ENCODE measurements at regions not wholly inside any gene's neighbourhood (a gene's known extent, or its start where the extent isn't known, plus 50 kb on each side); places are given as distances from the start of the nearest gene placed in this dataset.

DNA sequence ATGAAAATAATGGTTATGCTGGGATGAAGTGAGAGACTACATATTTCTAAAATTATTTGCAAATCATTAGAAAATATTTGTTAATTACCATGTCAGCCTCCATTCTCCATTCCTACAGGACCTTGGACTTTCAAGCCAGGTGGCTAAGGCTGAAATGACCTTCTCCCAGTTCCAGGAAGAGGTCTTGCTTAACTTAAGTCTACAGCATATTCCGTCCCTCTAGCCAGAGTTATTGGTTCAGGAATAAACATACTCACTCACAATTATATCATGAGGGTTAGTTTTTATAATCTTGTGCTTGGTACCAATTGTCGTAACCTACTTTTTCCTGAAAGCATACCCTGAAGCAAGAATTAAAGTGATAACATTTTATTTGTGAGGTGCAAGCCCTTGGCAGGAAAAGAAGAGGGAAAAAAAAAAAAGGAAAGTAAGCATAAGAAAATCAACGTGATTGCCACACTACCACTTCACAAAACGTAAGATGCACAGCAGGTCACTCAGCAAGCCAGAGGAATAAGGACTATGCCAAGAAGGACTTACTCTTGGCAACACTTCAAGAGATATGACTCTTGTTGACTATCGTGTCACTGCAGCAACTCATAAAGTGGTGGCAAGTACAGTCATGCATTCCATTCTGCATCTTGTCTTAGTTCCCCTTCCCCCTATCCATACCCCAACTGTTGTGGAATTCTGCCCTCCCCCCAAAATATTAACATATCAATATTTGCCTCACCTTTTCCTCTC lies 479.1 kb downstream of the MBD2 start:
- DNase-seq = peak; percentile 93
- no peaks in the 10 kb centered on the region for H3K79me2 ChIP-seq (ENCODE audit: low read length)
- no peaks in the 10 kb centered on the region for H3K9me2 ChIP-seq (replicated peaks; ENCODE audit: low read length)
- POLR2A ChIA-PET (ENCODE audit: unreplicated experiment) = no interaction called here
- peaks cover 45% of the 10 kb centered on the region for H3K4me1 ChIP-seq (ENCODE audit: insufficient read depth, low read length)
- ATAC-seq = peak; percentile 91
- BruUV-seq (replicated peaks) = no TSS peak
- TF ChIP-seq CTCF (conservative IDR thresholded peaks at IDR 0.05; ENCODE audit: low read depth, low read length) = no peak
- H3K36me3 ChIP-seq (ENCODE audit: low read depth, low read length) = no peaks in the 10 kb centered on the region
- intact Hi-C loops (cut with micrococcal nuclease) = loop anchor here (5.0 kb wide), 2 partner anchors 52 to 97 kb away; no protein-coding TSS in a partner anchor
- CTCF ChIA-PET = no interaction called here
- H3K9ac ChIP-seq (ENCODE audit: low read length) = no peak overlapping the region
- no peaks in the 10 kb centered on the region for H3K9me3 ChIP-seq (ENCODE audit: low read length)
- no peak overlapping the region for H2AFZ ChIP-seq (ENCODE audit: low read length)
- H4K20me1 ChIP-seq (ENCODE audit: low read length) = no peaks in the 10 kb centered on the region
- H3K4me3 ChIP-seq (ENCODE audit: low read length) = peak overlapping the region; percentile 13; the same call in 1 of the 2 replicates
- peaks cover 8% of the 10 kb centered on the region for H3F3A ChIP-seq (ENCODE audit: low read length, unreplicated experiment)
- peak overlapping the region; percentile 69 for H3K27ac ChIP-seq (ENCODE audit: low read length)
- H3K27me3 ChIP-seq (ENCODE audit: low read length) = no peaks in the 10 kb centered on the region
- H3K4me2 ChIP-seq (ENCODE audit: low read length) = peak overlapping the region; percentile 55

DNA sequence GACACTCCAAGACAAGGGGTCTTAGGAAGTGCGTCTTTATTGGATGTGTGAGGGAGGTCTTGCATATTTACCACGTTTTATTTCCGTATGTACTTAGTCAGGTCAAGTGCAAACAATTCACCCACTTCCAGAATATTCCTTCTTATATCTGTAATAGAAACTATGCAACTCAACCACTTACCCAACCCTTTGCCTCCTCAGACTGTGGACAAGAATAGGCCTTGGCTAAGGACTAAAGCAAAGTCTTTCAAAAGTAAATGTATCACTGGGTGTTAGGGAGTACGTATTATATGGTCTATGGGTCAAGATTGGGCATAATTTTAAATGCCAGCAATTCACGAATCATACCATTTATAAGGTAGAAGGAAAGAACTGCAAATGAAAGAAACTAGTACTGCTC lies 484.8 kb downstream of the MBD2 start:
- H3K9ac ChIP-seq (ENCODE audit: low read length) = no peak overlapping the region
- no peaks in the 10 kb centered on the region for H4K20me1 ChIP-seq (ENCODE audit: low read length)
- TF ChIP-seq EZH2 (IDR thresholded peaks at IDR 0.05; ENCODE audit: low read length, unreplicated experiment) = no peak
- no peak for TF ChIP-seq EZH2phosphoT487 (IDR thresholded peaks at IDR 0.05; ENCODE audit: borderline replicate concordance, low read length)
- TF ChIP-seq CTCF (conservative IDR thresholded peaks at IDR 0.05; ENCODE audit: low read depth, low read length) = no peak
- H3K9me2 ChIP-seq (replicated peaks; ENCODE audit: low read length) = no peaks in the 10 kb centered on the region
- intact Hi-C loops (cut with micrococcal nuclease) = no loop called here
- no peaks in the 10 kb centered on the region for H3K27me3 ChIP-seq (ENCODE audit: low read length)
- no peaks in the 10 kb centered on the region for H3K79me2 ChIP-seq (ENCODE audit: low read length)
- no peaks in the 10 kb centered on the region for H3F3A ChIP-seq (ENCODE audit: low read length, unreplicated experiment)
- H3K9me3 ChIP-seq (ENCODE audit: low read length) = no peaks in the 10 kb centered on the region
- no TSS peak for BruUV-seq (replicated peaks)
- DNase-seq (no peak), ATAC-seq (no peak)
- 0 out of 2 replicates have a peak, but pooled peaks cover under 1% of the 10 kb centered on the region for H3K4me1 ChIP-seq (ENCODE audit: insufficient read depth, low read length)
- no peak overlapping the region for H3K4me2 ChIP-seq (ENCODE audit: low read length)
- H3K27ac ChIP-seq (ENCODE audit: low read length) = no peak overlapping the region
- no peak overlapping the region for H3K4me3 ChIP-seq (ENCODE audit: low read length)
- ChIA-PET POLR2A (ENCODE audit: unreplicated experiment) (no interaction called here), CTCF (no interaction called here)
- H2AFZ ChIP-seq (ENCODE audit: low read length) = no peak overlapping the region
- H3K36me3 ChIP-seq (ENCODE audit: low read depth, low read length) = no peaks in the 10 kb centered on the region

GRCh38 chr18:53735526-53735925 lies 488.9 kb downstream of the MBD2 start:
- Histone ChIP-seq H3K36me3 (ENCODE audit: low read depth, low read length) (no peaks in the 10 kb centered on the region), H3K9me3 (ENCODE audit: low read length) (no peaks in the 10 kb centered on the region), H3K79me2 (ENCODE audit: low read length) (no peaks in the 10 kb centered on the region), H3K27me3 (ENCODE audit: low read length) (no peaks in the 10 kb centered on the region), H3K9ac (ENCODE audit: low read length) (no peak overlapping the region), H4K20me1 (ENCODE audit: low read length) (no peaks in the 10 kb centered on the region), H2AFZ (ENCODE audit: low read length) (no peak overlapping the region), H3K9me2 (replicated peaks; ENCODE audit: low read length) (no peaks in the 10 kb centered on the region), H3K4me2 (ENCODE audit: low read length) (no peak overlapping the region), H3K4me3 (ENCODE audit: low read length) (no peak overlapping the region), H3K4me1 (ENCODE audit: insufficient read depth, low read length) (no peaks in the 10 kb centered on the region), H3K27ac (ENCODE audit: low read length) (no peak overlapping the region), H3F3A (ENCODE audit: low read length, unreplicated experiment) (no peaks in the 10 kb centered on the region)
- no peak for TF ChIP-seq EZH2phosphoT487 (IDR thresholded peaks at IDR 0.05; ENCODE audit: borderline replicate concordance, low read length)
- no peak for TF ChIP-seq EZH2 (IDR thresholded peaks at IDR 0.05; ENCODE audit: low read length, unreplicated experiment)
- no peak for TF ChIP-seq CTCF (conservative IDR thresholded peaks at IDR 0.05; ENCODE audit: low read depth, low read length)
- DNase-seq (no peak), ATAC-seq (no peak; the same call in 1 of the 2 replicates)
- BruUV-seq (replicated peaks) = no TSS peak
- intact Hi-C loops (cut with micrococcal nuclease) = no loop called here
- POLR2A ChIA-PET (ENCODE audit: unreplicated experiment) = no interaction called here
- CTCF ChIA-PET = no interaction called here

Data from PC-3 (cell line).